ENCODE measurements at regions not wholly inside any gene's neighbourhood (a gene's known extent, or its start where the extent isn't known, plus 50 kb on each side); places are given as distances from the start of the nearest gene placed in this dataset.

DNA sequence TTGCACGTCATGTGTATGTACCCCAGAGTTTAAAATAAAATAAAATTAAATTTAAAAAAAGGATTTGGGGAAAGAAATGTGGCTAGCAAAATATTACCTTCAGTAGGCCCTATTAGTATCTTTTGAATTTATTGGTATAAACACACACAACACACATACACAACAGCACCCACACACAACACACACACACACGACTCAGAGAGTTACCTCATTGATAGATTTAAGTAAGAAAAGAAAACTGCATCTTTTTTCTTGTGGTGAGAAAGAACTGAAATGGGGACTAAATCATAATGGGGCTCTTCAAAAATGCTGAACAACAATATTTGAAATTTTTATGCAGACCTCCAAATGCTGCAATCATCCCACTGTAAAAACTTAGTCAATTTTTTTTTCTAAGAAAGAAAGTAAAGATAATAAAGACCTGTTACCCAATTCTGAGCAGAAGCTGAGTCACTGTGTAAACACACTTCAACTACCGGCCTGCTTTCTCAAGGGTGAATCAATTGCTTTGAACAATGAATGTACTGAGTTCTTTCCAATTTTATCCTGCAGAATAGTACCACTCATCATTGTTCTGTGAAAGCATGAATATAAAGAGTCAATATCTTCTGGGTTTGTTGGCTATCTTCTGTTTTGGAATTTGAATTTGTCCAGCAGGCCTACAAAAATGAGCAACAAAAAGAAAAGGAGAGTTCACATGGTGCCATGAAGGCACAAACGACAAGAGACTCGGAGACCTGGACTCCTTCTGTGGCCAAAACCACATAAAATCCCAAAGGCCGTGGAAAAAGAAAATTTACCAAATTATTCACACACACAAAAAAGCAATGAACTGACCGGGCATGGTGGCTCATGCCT is 57.9 kb upstream of the CCNG1 start:
- Histone ChIP-seq H4K20me1 (ENCODE audit: insufficient read depth, poor library complexity, severe bottlenecking) (no peaks in the 10 kb centered on the region), H2AFZ (no peak overlapping the region), H3K36me3 (replicated peaks; ENCODE audit: insufficient read depth, low read depth) (no peaks in the 10 kb centered on the region), H3K27ac (peak overlapping the region; percentile 9), H3K4me2 (no peak overlapping the region), H3K27me3 (no peaks in the 10 kb centered on the region), H3K4me3 (no peak overlapping the region), H3K4me1 (ENCODE audit: insufficient read depth) (no peaks in the 10 kb centered on the region), H3K79me2 (no peaks in the 10 kb centered on the region), H3K9me2 (replicated peaks; ENCODE audit: insufficient read depth) (no peaks in the 10 kb centered on the region), H3K9me3 (ENCODE audit: low read depth) (no peaks in the 10 kb centered on the region)
- TF ChIP-seq EZH2phosphoT487 (IDR thresholded peaks at IDR 0.05; ENCODE audit: low read depth, severe bottlenecking, unreplicated experiment) = no peak
- TF ChIP-seq EZH2 (IDR thresholded peaks at IDR 0.05; ENCODE audit: borderline replicate concordance) = no peak
- TF ChIP-seq, protein P1, sequence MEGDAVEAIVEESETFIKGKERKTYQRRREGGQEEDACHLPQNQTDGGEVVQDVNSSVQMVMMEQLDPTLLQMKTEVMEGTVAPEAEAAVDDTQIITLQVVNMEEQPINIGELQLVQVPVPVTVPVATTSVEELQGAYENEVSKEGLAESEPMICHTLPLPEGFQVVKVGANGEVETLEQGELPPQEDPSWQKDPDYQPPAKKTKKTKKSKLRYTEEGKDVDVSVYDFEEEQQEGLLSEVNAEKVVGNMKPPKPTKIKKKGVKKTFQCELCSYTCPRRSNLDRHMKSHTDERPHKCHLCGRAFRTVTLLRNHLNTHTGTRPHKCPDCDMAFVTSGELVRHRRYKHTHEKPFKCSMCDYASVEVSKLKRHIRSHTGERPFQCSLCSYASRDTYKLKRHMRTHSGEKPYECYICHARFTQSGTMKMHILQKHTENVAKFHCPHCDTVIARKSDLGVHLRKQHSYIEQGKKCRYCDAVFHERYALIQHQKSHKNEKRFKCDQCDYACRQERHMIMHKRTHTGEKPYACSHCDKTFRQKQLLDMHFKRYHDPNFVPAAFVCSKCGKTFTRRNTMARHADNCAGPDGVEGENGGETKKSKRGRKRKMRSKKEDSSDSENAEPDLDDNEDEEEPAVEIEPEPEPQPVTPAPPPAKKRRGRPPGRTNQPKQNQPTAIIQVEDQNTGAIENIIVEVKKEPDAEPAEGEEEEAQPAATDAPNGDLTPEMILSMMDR (IDR thresholded peaks at IDR 0.05; ENCODE audit: poor library complexity) = no peak
- peak; percentile 54 for DNase-seq (ENCODE audit: low spot score)
- WGBS (ENCODE audit: low lambda C conversion rate, missing lambda C conversion rate) = 63% methylated on average over 7 of the region's 7 CpGs

DNA sequence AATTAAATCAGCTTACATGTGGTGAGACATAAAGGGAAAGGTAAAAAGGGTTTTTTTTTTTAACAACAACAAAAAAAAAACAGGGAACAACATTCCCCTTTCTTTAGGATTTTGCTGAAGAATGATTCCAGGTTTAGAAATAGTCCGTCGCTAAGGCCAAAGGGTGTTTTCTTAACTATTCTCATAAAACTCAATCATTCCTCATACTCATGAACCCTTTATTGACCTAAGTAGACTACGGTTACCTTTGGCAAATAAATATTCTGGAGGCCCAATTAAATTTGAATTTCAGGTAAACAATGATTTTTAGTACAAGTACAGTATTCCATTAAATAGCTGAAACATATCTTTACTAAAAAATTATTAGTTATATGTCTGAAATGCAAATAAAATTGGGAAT is 55.6 kb upstream of the CCNG1 start:
- H3K36me3 ChIP-seq (replicated peaks; ENCODE audit: insufficient read depth, low read depth) = no peaks in the 10 kb centered on the region
- DNase-seq (ENCODE audit: low spot score) = no peak
- H3K27me3 ChIP-seq = no peaks in the 10 kb centered on the region
- H3K4me3 ChIP-seq = no peak overlapping the region
- H3K9me3 ChIP-seq (ENCODE audit: low read depth) = no peaks in the 10 kb centered on the region
- H3K4me2 ChIP-seq = no peak overlapping the region
- H2AFZ ChIP-seq = no peak overlapping the region
- H3K79me2 ChIP-seq = no peaks in the 10 kb centered on the region
- H3K27ac ChIP-seq = no peak overlapping the region
- no peaks in the 10 kb centered on the region for H3K9me2 ChIP-seq (replicated peaks; ENCODE audit: insufficient read depth)
- WGBS (ENCODE audit: low lambda C conversion rate, missing lambda C conversion rate) = 78% methylated on average over 3 of the region's 3 CpGs
- no peaks in the 10 kb centered on the region for H4K20me1 ChIP-seq (ENCODE audit: insufficient read depth, poor library complexity, severe bottlenecking)
- TF ChIP-seq, protein P1 (IDR thresholded peaks at IDR 0.05; ENCODE audit: poor library complexity) = no peak
- no peak for TF ChIP-seq EZH2phosphoT487 (IDR thresholded peaks at IDR 0.05; ENCODE audit: low read depth, severe bottlenecking, unreplicated experiment)
- TF ChIP-seq EZH2 (IDR thresholded peaks at IDR 0.05; ENCODE audit: borderline replicate concordance) = no peak
- no peaks in the 10 kb centered on the region for H3K4me1 ChIP-seq (ENCODE audit: insufficient read depth)

GRCh38 chr5:163383754-163384153 is 53.6 kb upstream of the CCNG1 start:
- Histone ChIP-seq H3K9me2 (replicated peaks; ENCODE audit: insufficient read depth) (no peaks in the 10 kb centered on the region), H2AFZ (no peak overlapping the region), H3K4me2 (no peak overlapping the region), H3K4me1 (ENCODE audit: insufficient read depth) (no peaks in the 10 kb centered on the region), H3K79me2 (no peaks in the 10 kb centered on the region), H3K9me3 (ENCODE audit: low read depth) (no peaks in the 10 kb centered on the region), H3K27me3 (no peaks in the 10 kb centered on the region), H3K4me3 (no peak overlapping the region), H3K27ac (no peak overlapping the region), H3K36me3 (replicated peaks; ENCODE audit: insufficient read depth, low read depth) (no peaks in the 10 kb centered on the region), H4K20me1 (ENCODE audit: insufficient read depth, poor library complexity, severe bottlenecking) (no peaks in the 10 kb centered on the region)
- no peak for DNase-seq (ENCODE audit: low spot score)
- TF ChIP-seq EZH2phosphoT487 (IDR thresholded peaks at IDR 0.05; ENCODE audit: low read depth, severe bottlenecking, unreplicated experiment) (no peak), EZH2 (IDR thresholded peaks at IDR 0.05; ENCODE audit: borderline replicate concordance) (no peak)
- TF ChIP-seq, protein P1 (IDR thresholded peaks at IDR 0.05; ENCODE audit: poor library complexity) = no peak
- 95% methylated on average over 3 of the region's 3 CpGs for WGBS (ENCODE audit: low lambda C conversion rate, missing lambda C conversion rate)
